ENCODE measurements at regions not wholly inside any gene's neighbourhood (a gene's known extent, or its start where the extent isn't known, plus 50 kb on each side); places are given as distances from the start of the nearest gene placed in this dataset.
"Not testable (repeated sequence)": the region's sequence is repeated elsewhere in the genome, so short reads cannot be mapped to it uniquely, and the experiment has no call there.

- DNase-seq: not testable (repeated sequence)
Observed at GRCh38 chr17:30686538-30687479, 137.7 kb downstream of the CRLF3 start.

- DNase-seq: not testable (repeated sequence)
Observed at GRCh38 chr17:30682280-30682679, 142.2 kb downstream of the CRLF3 start.

- DNase-seq: not testable (repeated sequence)
Observed at GRCh38 chr17:30680681-30681080, 143.8 kb downstream of the CRLF3 start.

- DNase-seq: no peak
Observed at GRCh38 chr17:30677550-30678249, 146.8 kb downstream of the CRLF3 start.

GRCh38 chr17:30675777-30676492 lies 148.6 kb downstream of the CRLF3 start:
- DNase-seq: not testable (repeated sequence)

- DNase-seq: not testable (repeated sequence)
Observed at GRCh38 chr17:30669217-30669649, 155.3 kb downstream of the CRLF3 start.

GRCh38 chr17:30668360-30669181 lies 155.9 kb downstream of the CRLF3 start:
- not testable (repeated sequence) for DNase-seq

- DNase-seq: not testable (repeated sequence)
Observed at GRCh38 chr17:30667657-30668359, 156.7 kb downstream of the CRLF3 start.

- not testable (repeated sequence) for DNase-seq
Observed at GRCh38 chr17:30666838-30667656, 157.4 kb downstream of the CRLF3 start.

GRCh38 chr17:30663727-30664455 lies 160.6 kb downstream of the CRLF3 start:
- DNase-seq: not testable (repeated sequence)

GRCh38 chr17:30657148-30657547 lies 167.3 kb downstream of the CRLF3 start:
- not testable (repeated sequence) for DNase-seq

GRCh38 chr17:30653038-30653437 lies 171.5 kb downstream of the CRLF3 start:
- not testable (repeated sequence) for DNase-seq

GRCh38 chr17:30650149-30650548 lies 172.9 kb downstream of the GOSR1 start:
- not testable (repeated sequence) for DNase-seq

GRCh38 chr17:30648015-30648620 lies 170.9 kb downstream of the GOSR1 start:
- DNase-seq: not testable (repeated sequence)

GRCh38 chr17:30645875-30646274 lies 168.7 kb downstream of the GOSR1 start:
- not testable (repeated sequence) for DNase-seq

GRCh38 chr17:30644713-30645112 lies 167.5 kb downstream of the GOSR1 start:
- DNase-seq: not testable (repeated sequence)

GRCh38 chr17:30644287-30644686 lies 167.1 kb downstream of the GOSR1 start:
- not testable (repeated sequence) for DNase-seq

GRCh38 chr17:30641428-30641827 lies 164.2 kb downstream of the GOSR1 start:
- not testable (repeated sequence) for DNase-seq

GRCh38 chr17:30639391-30639790 lies 162.2 kb downstream of the GOSR1 start:
- not testable (repeated sequence) for DNase-seq
